Limb (tissue), 2 donors: ENCODE measurements at regions not wholly inside any gene's neighbourhood (a gene's known extent, or its start where the extent isn't known, plus 50 kb on each side); places are given as distances from the start of the nearest gene placed in this dataset.

ENCODE experiments used
- DNase-seq, 2 donors: peaks; one replicate each; pipeline ENCODE4 v3.0.0-alpha.2; 2016; ENCODE audit errors: extremely low spot score in 2 of 2

GRCh38 chr10:65808687-65809333 is 1117.0 kb upstream of the LRRTM3 start:
- no peak for DNase-seq

- DNase-seq, result no peak
These were observed 1113.8 kb upstream of the LRRTM3 start for GRCh38 chr10:65811931-65812525.

- no peak for DNase-seq
These were observed 1109.3 kb upstream of the LRRTM3 start for GRCh38 chr10:65816536-65816935.

- no peak for DNase-seq
These were observed 1106.8 kb upstream of the LRRTM3 start for GRCh38 chr10:65818990-65819389.

GRCh38 chr10:65827359-65827758 is 1098.5 kb upstream of the LRRTM3 start:
- DNase-seq, result peak in 1 of 2 donors; percentile 7

GRCh38 chr10:65838811-65839210 is 1087.0 kb upstream of the LRRTM3 start:
- no peak for DNase-seq

- DNase-seq, result no peak
These were observed 1082.6 kb upstream of the LRRTM3 start for GRCh38 chr10:65843203-65843602.

- DNase-seq, result no peak
These were observed 1079.9 kb upstream of the LRRTM3 start for GRCh38 chr10:65845916-65846315.

- DNase-seq, result no peak
These were observed 1079.3 kb upstream of the LRRTM3 start for GRCh38 chr10:65846541-65846940.

GRCh38 chr10:65846949-65847348 is 1078.9 kb upstream of the LRRTM3 start:
- DNase-seq, result no peak

- DNase-seq, result no peak
These were observed 1078.2 kb upstream of the LRRTM3 start for GRCh38 chr10:65847436-65848230.

- DNase-seq, result no peak
These were observed 1067.0 kb upstream of the LRRTM3 start for GRCh38 chr10:65858841-65859240.

- DNase-seq, result no peak
These were observed 1064.6 kb upstream of the LRRTM3 start for GRCh38 chr10:65861249-65861648.
